ENCODE measurements at regions not wholly inside any gene's neighbourhood (a gene's known extent, or its start where the extent isn't known, plus 50 kb on each side); places are given as distances from the start of the nearest gene placed in this dataset.

DNA sequence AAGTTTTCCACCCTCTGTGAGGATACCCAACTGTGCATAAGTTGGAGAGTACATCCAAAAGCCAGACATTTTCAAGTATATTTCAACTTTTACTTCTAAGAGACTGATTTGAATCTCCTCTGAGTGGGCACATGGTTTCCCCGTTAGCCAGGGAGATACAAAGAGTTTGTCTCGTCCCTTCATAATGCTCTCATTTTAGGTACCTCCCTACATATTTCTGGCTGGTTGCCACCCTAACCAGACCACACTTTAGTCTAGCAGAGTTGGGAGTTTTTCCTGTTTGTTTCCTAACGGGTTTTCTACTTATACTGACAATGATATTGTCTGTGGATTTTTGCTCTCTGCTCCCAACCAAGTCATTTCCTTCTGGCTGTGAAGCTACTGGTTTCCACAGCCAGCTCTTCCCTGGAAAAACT, 180.3 kb downstream of the CCDC71L start:
- TF ChIP-seq, protein P1, sequence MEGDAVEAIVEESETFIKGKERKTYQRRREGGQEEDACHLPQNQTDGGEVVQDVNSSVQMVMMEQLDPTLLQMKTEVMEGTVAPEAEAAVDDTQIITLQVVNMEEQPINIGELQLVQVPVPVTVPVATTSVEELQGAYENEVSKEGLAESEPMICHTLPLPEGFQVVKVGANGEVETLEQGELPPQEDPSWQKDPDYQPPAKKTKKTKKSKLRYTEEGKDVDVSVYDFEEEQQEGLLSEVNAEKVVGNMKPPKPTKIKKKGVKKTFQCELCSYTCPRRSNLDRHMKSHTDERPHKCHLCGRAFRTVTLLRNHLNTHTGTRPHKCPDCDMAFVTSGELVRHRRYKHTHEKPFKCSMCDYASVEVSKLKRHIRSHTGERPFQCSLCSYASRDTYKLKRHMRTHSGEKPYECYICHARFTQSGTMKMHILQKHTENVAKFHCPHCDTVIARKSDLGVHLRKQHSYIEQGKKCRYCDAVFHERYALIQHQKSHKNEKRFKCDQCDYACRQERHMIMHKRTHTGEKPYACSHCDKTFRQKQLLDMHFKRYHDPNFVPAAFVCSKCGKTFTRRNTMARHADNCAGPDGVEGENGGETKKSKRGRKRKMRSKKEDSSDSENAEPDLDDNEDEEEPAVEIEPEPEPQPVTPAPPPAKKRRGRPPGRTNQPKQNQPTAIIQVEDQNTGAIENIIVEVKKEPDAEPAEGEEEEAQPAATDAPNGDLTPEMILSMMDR (conservative IDR thresholded peaks at IDR 0.05; ENCODE audit: low read depth, low read length): no peak
- no peak for TF ChIP-seq EZH2 (IDR thresholded peaks at IDR 0.05; ENCODE audit: borderline replicate concordance, low read depth, low read length, poor library complexity, severe bottlenecking)

Measured in A673 (cell line).